ENCODE measurements at regions not wholly inside any gene's neighbourhood (a gene's known extent, or its start where the extent isn't known, plus 50 kb on each side); places are given as distances from the start of the nearest gene placed in this dataset.
"Not testable (repeated sequence)": the region's sequence is repeated elsewhere in the genome, so short reads cannot be mapped to it uniquely, and the experiment has no call there.

GRCh38 chr20:26058446-26058845 lies 361.8 kb upstream of the ZNF337 start:
- TF ChIP-seq POLR2AphosphoS5 (IDR thresholded peaks at IDR 0.05; ENCODE audit: low read depth); CTCF (conservative IDR thresholded peaks at IDR 0.05; ENCODE audit: low read depth in 2 of 2); EZH2 (IDR thresholded peaks at IDR 0.05; ENCODE audit: low read depth, unreplicated experiment); CREB1 (CRISPR knock-in tag; IDR thresholded peaks at IDR 0.05; ENCODE audit: low read depth); NANOG (IDR thresholded peaks at IDR 0.05; ENCODE audit: borderline replicate concordance); EZH2phosphoT487 (IDR thresholded peaks at IDR 0.05; ENCODE audit: unreplicated experiment); STAT1 (IDR thresholded peaks at IDR 0.05; ENCODE audit: unreplicated experiment); JUNB (IDR thresholded peaks at IDR 0.05; ENCODE audit: unreplicated experiment); REST (IDR thresholded peaks at IDR 0.05; ENCODE audit: unreplicated experiment); ZNF331 (CRISPR knock-in tag; IDR thresholded peaks at IDR 0.05; ENCODE audit: low read depth); ZNF114 (CRISPR knock-in tag; IDR thresholded peaks at IDR 0.05): not testable (repeated sequence)

Measured in GM23338 (cell line).